SK-N-SH treated with all-trans-retinoic acid at 6 μM for 48 hours (cell line): ENCODE measurements at regions not wholly inside any gene's neighbourhood (a gene's known extent, or its start where the extent isn't known, plus 50 kb on each side); places are given as distances from the start of the nearest gene placed in this dataset.

Experiments
- ATAC-seq: fragments of 200-7000 bp; cut with Tn5 transposase; 3 replicates; pipeline ENCODE4 v1.9.1; 2020; ENCODE audit warnings: mild to moderate bottlenecking, moderate library complexity
- BACH2 ChIP-seq: fragments of 250-450 bp; sonication (Bioruptor Pico); IDR thresholded peaks from 2 replicates; pipeline ENCODE4 v1.9.0; 2021; ENCODE audit warnings: mild to moderate bottlenecking, borderline replicate concordance
- GLIS3 ChIP-seq: fragments of 250-450 bp; sonication (Bioruptor Pico); IDR thresholded peaks from 2 replicates; pipeline ENCODE4 v1.5.0; 2020; ENCODE audit warnings: mild to moderate bottlenecking, moderate library complexity
- ISL1 ChIP-seq: fragments of 250-450 bp; sonication (Bioruptor Pico); IDR thresholded peaks from 2 replicates; pipeline ENCODE4 v2.1.2; 2022; ENCODE audit warnings: mild to moderate bottlenecking, moderate library complexity
- OSR1 ChIP-seq: fragments of 250-450 bp; sonication (Bioruptor Pico); IDR thresholded peaks from 2 replicates; pipeline ENCODE4 v1.8.0; 2022; ENCODE audit warnings: moderate library complexity, mild to moderate bottlenecking, inconsistent platforms
- PPARA ChIP-seq: fragments of 250-450 bp; sonication (Bioruptor Pico); IDR thresholded peaks from 2 replicates; pipeline ENCODE4 v1.5.0; 2020; ENCODE audit warnings: mild to moderate bottlenecking, borderline replicate concordance
- RARB ChIP-seq: fragments of 250-450 bp; sonication (Bioruptor Pico); IDR thresholded peaks from 2 replicates; pipeline ENCODE4 v1.8.0; 2021; ENCODE audit warnings: mild to moderate bottlenecking, moderate library complexity
- SNAI2 ChIP-seq: fragments of 250-450 bp; sonication (Bioruptor Pico); IDR thresholded peaks from 2 replicates; pipeline ENCODE4 v1.5.0; 2020; ENCODE audit warnings: mild to moderate bottlenecking, moderate library complexity
- TCF4 ChIP-seq: fragments of 250-450 bp; sonication (Bioruptor Pico); IDR thresholded peaks from 2 replicates; pipeline ENCODE4 v1.8.0; 2021; ENCODE audit warnings: mild to moderate bottlenecking, moderate library complexity, borderline replicate concordance
- TOX ChIP-seq: fragments of 250-450 bp; sonication (Bioruptor Pico); IDR thresholded peaks from 2 replicates; pipeline ENCODE4 v1.8.0; 2021; ENCODE audit warnings: mild to moderate bottlenecking, moderate library complexity, borderline replicate concordance
- ZC3H10 ChIP-seq: fragments of 250-450 bp; sonication (Bioruptor Pico); IDR thresholded peaks from 2 replicates; pipeline ENCODE4 v1.5.1; 2021; ENCODE audit warnings: mild to moderate bottlenecking, moderate library complexity
- ZFP3 ChIP-seq: fragments of 250-450 bp; sonication (Bioruptor Pico); IDR thresholded peaks from 2 replicates; pipeline ENCODE4 v1.5.0; 2020; ENCODE audit warnings: mild to moderate bottlenecking, moderate library complexity
- ZFP30 ChIP-seq: fragments of 450-650 bp; formaldehyde crosslinking; IDR thresholded peaks from 2 replicates; pipeline ENCODE4 v1.5.0; 2022; ENCODE audit warnings: mild to moderate bottlenecking, moderate library complexity
- ZNF565 ChIP-seq: fragments of 450-650 bp; formaldehyde crosslinking; conservative IDR thresholded peaks from 2 replicates; pipeline ENCODE4 v1.5.0; 2020; ENCODE audit warnings: low read depth, mild to moderate bottlenecking, moderate library complexity
- ZNF70 ChIP-seq: fragments of 450-650 bp; formaldehyde crosslinking; IDR thresholded peaks from 2 replicates; pipeline ENCODE4 v1.5.0; 2020; ENCODE audit warnings: mild to moderate bottlenecking, moderate library complexity
- ZNF8 ChIP-seq: fragments of 450-650 bp; formaldehyde crosslinking; IDR thresholded peaks from 2 replicates; pipeline ENCODE4 v1.5.0; 2020; ENCODE audit warnings: mild to moderate bottlenecking, moderate library complexity
- TF ChIP-seq, protein P1 (sequence below): fragments of 250-450 bp; sonication (Bioruptor Pico); IDR thresholded peaks from 2 replicates; pipeline ENCODE4 v1.5.0; 2020; ENCODE audit warnings: mild to moderate bottlenecking, moderate library complexity
- TF ChIP-seq, protein P2 (sequence below): fragments of 250-450 bp; sonication (Bioruptor Pico); IDR thresholded peaks from 2 replicates; pipeline ENCODE4 v1.5.1; 2021; ENCODE audit warnings: mild to moderate bottlenecking, moderate library complexity
- TF ChIP-seq, protein P3 (sequence below): fragments of 250-450 bp; sonication (Bioruptor Pico); IDR thresholded peaks from 2 replicates; pipeline ENCODE4 v1.8.0; 2021; ENCODE audit warnings: low read depth, mild to moderate bottlenecking, moderate library complexity, borderline replicate concordance
- TF ChIP-seq, protein P4 (sequence below): fragments of 250-450 bp; sonication (Bioruptor Pico); IDR thresholded peaks from 2 replicates; pipeline ENCODE4 v1.8.0; 2020; ENCODE audit warnings: mild to moderate bottlenecking, moderate library complexity, borderline replicate concordance
- TF ChIP-seq, protein P5 (sequence below): fragments of 250-450 bp; sonication (Bioruptor Pico); IDR thresholded peaks from 2 replicates; pipeline ENCODE4 v1.5.1; 2020; ENCODE audit warnings: low read depth, mild to moderate bottlenecking, moderate library complexity

DNA sequence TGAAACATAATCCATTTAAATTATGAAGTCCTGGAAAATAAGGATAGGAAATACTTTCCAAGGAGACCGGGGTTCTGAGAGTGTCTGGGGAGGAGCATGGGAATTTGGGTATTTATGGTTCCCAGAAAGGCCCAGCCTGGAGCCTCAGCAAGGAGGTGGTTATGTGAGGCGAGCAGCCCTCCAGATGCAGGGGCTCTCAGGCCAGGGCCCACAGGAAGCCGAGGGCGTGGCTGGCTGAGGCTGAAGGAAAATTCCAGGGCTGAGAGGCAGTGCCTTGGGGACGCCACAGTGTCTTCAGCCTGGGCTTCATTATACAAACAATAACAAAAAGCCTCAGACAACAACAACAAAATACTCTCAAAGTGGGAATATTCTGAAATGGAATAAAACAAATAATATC, 86.9 kb upstream of the SERPINE2 start:
- TF ChIP-seq ZNF70 (CRISPR knock-in tag) (no peak), ZFP3 (no peak), ISL1 (CRISPR knock-in tag) (no peak), GLIS3 (no peak), ZNF565 (CRISPR knock-in tag) (no peak), RARB (no peak), ZFP30 (CRISPR knock-in tag) (no peak), TCF4 (CRISPR knock-in tag) (no peak), ZNF8 (CRISPR knock-in tag) (no peak)
- TF ChIP-seq, protein P1, sequence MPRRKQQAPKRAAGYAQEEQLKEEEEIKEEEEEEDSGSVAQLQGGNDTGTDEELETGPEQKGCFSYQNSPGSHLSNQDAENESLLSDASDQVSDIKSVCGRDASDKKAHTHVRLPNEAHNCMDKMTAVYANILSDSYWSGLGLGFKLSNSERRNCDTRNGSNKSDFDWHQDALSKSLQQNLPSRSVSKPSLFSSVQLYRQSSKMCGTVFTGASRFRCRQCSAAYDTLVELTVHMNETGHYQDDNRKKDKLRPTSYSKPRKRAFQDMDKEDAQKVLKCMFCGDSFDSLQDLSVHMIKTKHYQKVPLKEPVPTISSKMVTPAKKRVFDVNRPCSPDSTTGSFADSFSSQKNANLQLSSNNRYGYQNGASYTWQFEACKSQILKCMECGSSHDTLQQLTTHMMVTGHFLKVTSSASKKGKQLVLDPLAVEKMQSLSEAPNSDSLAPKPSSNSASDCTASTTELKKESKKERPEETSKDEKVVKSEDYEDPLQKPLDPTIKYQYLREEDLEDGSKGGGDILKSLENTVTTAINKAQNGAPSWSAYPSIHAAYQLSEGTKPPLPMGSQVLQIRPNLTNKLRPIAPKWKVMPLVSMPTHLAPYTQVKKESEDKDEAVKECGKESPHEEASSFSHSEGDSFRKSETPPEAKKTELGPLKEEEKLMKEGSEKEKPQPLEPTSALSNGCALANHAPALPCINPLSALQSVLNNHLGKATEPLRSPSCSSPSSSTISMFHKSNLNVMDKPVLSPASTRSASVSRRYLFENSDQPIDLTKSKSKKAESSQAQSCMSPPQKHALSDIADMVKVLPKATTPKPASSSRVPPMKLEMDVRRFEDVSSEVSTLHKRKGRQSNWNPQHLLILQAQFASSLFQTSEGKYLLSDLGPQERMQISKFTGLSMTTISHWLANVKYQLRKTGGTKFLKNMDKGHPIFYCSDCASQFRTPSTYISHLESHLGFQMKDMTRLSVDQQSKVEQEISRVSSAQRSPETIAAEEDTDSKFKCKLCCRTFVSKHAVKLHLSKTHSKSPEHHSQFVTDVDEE = no peak
- TF ChIP-seq, protein P2, sequence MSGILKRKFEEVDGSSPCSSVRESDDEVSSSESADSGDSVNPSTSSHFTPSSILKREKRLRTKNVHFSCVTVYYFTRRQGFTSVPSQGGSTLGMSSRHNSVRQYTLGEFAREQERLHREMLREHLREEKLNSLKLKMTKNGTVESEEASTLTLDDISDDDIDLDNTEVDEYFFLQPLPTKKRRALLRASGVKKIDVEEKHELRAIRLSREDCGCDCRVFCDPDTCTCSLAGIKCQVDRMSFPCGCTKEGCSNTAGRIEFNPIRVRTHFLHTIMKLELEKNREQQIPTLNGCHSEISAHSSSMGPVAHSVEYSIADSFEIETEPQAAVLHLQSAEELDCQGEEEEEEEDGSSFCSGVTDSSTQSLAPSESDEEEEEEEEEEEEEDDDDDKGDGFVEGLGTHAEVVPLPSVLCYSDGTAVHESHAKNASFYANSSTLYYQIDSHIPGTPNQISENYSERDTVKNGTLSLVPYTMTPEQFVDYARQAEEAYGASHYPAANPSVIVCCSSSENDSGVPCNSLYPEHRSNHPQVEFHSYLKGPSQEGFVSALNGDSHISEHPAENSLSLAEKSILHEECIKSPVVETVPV (CRISPR knock-in tag) = no peak
- no peak for ATAC-seq

DNA sequence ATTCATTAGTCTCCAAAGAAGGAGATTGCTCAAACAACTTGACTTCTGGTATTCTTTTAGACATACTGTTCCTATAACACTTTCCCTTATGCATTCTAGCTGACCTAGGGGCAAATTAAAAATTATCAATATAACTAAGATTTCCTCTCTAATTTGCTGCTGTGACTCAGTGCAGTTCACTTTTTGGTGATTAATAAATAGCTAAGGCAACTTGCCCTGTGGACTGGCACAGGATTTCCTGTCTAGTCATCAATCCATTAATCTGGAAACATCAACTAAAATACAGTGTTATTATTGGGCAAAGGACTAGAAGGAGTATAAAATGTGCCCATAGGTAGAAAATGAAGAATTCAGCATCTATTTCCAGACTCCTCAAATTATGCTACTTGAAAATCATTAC, 83.5 kb upstream of the SERPINE2 start:
- ATAC-seq = no peak
- TF ChIP-seq ZC3H10 (CRISPR knock-in tag) (no peak), SNAI2 (no peak), TOX (CRISPR knock-in tag) (no peak), GLIS3 (no peak), TCF4 (CRISPR knock-in tag) (no peak), PPARA (CRISPR knock-in tag) (no peak), OSR1 (CRISPR knock-in tag) (no peak), BACH2 (no peak)
- TF ChIP-seq, protein P3, sequence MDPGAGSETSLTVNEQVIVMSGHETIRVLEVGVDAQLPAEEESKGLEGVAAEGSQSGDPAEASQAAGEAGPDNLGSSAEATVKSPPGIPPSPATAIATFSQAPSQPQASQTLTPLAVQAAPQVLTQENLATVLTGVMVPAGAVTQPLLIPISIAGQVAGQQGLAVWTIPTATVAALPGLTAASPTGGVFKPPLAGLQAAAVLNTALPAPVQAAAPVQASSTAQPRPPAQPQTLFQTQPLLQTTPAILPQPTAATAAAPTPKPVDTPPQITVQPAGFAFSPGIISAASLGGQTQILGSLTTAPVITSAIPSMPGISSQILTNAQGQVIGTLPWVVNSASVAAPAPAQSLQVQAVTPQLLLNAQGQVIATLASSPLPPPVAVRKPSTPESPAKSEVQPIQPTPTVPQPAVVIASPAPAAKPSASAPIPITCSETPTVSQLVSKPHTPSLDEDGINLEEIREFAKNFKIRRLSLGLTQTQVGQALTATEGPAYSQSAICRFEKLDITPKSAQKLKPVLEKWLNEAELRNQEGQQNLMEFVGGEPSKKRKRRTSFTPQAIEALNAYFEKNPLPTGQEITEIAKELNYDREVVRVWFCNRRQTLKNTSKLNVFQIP (CRISPR knock-in tag) = no peak
- TF ChIP-seq, protein P4, sequence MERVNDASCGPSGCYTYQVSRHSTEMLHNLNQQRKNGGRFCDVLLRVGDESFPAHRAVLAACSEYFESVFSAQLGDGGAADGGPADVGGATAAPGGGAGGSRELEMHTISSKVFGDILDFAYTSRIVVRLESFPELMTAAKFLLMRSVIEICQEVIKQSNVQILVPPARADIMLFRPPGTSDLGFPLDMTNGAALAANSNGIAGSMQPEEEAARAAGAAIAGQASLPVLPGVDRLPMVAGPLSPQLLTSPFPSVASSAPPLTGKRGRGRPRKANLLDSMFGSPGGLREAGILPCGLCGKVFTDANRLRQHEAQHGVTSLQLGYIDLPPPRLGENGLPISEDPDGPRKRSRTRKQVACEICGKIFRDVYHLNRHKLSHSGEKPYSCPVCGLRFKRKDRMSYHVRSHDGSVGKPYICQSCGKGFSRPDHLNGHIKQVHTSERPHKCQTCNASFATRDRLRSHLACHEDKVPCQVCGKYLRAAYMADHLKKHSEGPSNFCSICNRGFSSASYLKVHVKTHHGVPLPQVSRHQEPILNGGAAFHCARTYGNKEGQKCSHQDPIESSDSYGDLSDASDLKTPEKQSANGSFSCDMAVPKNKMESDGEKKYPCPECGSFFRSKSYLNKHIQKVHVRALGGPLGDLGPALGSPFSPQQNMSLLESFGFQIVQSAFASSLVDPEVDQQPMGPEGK (CRISPR knock-in tag) = no peak
- TF ChIP-seq, protein P2 (CRISPR knock-in tag) = no peak
- TF ChIP-seq, protein P5, sequence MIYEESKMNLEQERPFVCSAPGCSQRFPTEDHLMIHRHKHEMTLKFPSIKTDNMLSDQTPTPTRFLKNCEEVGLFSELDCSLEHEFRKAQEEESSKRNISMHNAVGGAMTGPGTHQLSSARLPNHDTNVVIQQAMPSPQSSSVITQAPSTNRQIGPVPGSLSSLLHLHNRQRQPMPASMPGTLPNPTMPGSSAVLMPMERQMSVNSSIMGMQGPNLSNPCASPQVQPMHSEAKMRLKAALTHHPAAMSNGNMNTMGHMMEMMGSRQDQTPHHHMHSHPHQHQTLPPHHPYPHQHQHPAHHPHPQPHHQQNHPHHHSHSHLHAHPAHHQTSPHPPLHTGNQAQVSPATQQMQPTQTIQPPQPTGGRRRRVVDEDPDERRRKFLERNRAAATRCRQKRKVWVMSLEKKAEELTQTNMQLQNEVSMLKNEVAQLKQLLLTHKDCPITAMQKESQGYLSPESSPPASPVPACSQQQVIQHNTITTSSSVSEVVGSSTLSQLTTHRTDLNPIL (CRISPR knock-in tag) = no peak
- TF ChIP-seq, protein P1 = no peak
